GM18907 (cell line): ENCODE measurements at regions not wholly inside any gene's neighbourhood (a gene's known extent, or its start where the extent isn't known, plus 50 kb on each side); places are given as distances from the start of the nearest gene placed in this dataset.
"Not testable (repeated sequence)": the region's sequence is repeated elsewhere in the genome, so short reads cannot be mapped to it uniquely, and the experiment has no call there.

Experiments
- ATAC-seq: cut with Tn5 transposase; IDR thresholded peaks from one replicate; pipeline ENCODE4 v1.9.1; 2021; ENCODE audit warnings: mild to moderate bottlenecking, moderate library complexity; ENCODE audit not compliant: unreplicated experiment

- ATAC-seq, result no peak
These were observed 889.4 kb upstream of the TENM4 start for GRCh38 chr11:80330264-80330663.

- no peak for ATAC-seq
These were observed 887.9 kb upstream of the TENM4 start for GRCh38 chr11:80328774-80329173.

GRCh38 chr11:80327956-80328614, 887.3 kb upstream of the TENM4 start:
- no peak for ATAC-seq

- no peak for ATAC-seq
These were observed 881.0 kb upstream of the TENM4 start for GRCh38 chr11:80321786-80322185.

- no peak for ATAC-seq
These were observed 879.9 kb upstream of the TENM4 start for GRCh38 chr11:80320765-80321164.

- no peak for ATAC-seq
These were observed 879.4 kb upstream of the TENM4 start for GRCh38 chr11:80320226-80320625.

GRCh38 chr11:80317612-80318011, 876.8 kb upstream of the TENM4 start:
- no peak for ATAC-seq

- no peak for ATAC-seq
These were observed 874.4 kb upstream of the TENM4 start for GRCh38 chr11:80315200-80315599.

GRCh38 chr11:80309301-80309700, 868.5 kb upstream of the TENM4 start:
- no peak for ATAC-seq

GRCh38 chr11:80307676-80308075, 866.8 kb upstream of the TENM4 start:
- ATAC-seq, result no peak

GRCh38 chr11:80297858-80298632, 857.2 kb upstream of the TENM4 start:
- no peak for ATAC-seq

- no peak for ATAC-seq
These were observed 852.5 kb upstream of the TENM4 start for GRCh38 chr11:80293293-80293692.

- ATAC-seq, result no peak
These were observed 844.3 kb upstream of the TENM4 start for GRCh38 chr11:80284946-80285785.

- ATAC-seq, result no peak
These were observed 841.8 kb upstream of the TENM4 start for GRCh38 chr11:80282643-80283042.

GRCh38 chr11:80281194-80281593, 840.4 kb upstream of the TENM4 start:
- no peak for ATAC-seq

GRCh38 chr11:80280737-80281136, 839.9 kb upstream of the TENM4 start:
- no peak for ATAC-seq

- no peak for ATAC-seq
These were observed 820.9 kb upstream of the TENM4 start for GRCh38 chr11:80261776-80262175.

GRCh38 chr11:80257319-80258015, 816.6 kb upstream of the TENM4 start:
- not testable (repeated sequence) for ATAC-seq

GRCh38 chr11:80255021-80255420, 814.2 kb upstream of the TENM4 start:
- no peak for ATAC-seq

GRCh38 chr11:80241766-80242165, 800.9 kb upstream of the TENM4 start:
- no peak for ATAC-seq

- ATAC-seq, result no peak
These were observed 799.4 kb upstream of the TENM4 start for GRCh38 chr11:80240245-80240644.
